D341Med (cell line): ENCODE measurements at regions not wholly inside any gene's neighbourhood (a gene's known extent, or its start where the extent isn't known, plus 50 kb on each side); places are given as distances from the start of the nearest gene placed in this dataset.
"Not testable (repeated sequence)": the region's sequence is repeated elsewhere in the genome, so short reads cannot be mapped to it uniquely, and the experiment has no call there.

Source experiments
- DNase-seq: peaks from one replicate; pipeline ENCODE4 v3.0.0; 2012; ENCODE audit warnings: low spot score

DNA sequence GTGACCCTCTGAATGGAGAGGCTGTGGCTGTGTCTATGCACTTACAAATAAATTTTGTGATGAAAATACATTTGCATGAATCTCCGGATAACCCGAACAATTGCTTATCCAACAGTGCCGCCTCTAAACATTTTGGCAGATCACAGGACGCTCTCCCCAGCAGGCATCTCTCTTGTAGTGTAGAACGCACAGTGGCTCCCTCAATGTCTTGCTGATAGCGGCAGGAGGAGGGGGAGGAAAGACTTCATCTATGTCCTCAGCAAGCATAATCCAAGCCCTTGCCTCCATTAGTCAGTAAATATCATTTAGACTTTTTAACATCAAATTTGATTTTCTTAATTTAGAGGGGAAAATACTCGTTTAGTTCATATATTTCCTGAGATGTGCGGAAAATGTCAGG, 318.1 kb upstream of the IGF1R start:
- no peak for DNase-seq

DNA sequence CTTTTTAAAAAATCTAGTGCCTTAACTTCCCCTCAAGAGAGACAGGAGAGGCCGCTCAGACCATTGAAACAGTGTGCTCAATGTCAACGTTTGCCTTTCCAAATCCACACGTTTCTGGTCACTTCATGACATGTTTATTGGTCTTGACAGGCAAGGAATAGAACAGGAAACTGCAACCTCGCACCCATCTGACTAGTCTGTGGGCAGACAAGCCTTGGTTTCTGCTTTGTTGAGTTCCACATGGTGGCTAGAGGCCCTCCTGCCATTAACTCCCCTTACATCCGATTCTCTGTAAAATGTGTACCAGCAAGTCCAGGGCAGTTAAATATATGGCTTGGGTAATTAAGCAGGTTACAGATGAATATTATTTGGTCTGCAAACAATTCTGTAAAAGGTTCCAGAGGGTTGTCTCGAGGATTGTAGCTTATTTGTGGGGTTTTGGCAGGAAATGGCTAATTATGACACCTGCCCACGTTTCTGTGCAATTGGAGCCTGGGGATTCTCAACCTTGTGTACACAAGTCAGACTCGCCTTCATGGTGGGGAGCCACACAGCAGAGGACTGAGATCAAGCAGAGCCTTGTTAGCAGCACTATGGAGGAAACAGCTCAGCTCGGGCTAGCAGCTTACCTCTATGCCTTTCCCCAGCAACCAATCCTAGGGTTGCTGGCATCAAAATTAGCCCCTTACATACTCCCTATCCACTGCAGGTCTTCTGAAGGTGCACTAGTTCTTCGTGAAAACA, 317.5 kb upstream of the IGF1R start:
- DNase-seq = no peak

DNA sequence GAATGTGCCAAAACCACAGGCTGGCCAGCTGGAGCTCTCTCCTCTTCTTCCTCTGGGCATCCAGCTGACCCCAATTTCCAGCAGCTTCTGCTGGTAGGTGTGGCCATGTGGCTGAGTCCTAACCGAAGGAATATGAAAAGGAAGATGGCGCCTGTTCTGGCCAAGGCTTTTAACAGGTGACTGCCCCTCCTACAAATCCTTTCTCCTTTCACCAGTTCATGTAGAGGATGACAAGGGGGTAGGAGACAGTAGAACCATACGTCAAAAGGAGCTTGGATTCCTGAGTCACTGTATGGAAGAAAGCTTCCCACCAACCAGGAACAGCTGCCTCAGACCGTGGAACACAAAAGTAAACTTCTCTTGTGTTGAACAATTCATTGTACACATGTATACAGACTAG, 316.7 kb upstream of the IGF1R start:
- DNase-seq = no peak

DNA sequence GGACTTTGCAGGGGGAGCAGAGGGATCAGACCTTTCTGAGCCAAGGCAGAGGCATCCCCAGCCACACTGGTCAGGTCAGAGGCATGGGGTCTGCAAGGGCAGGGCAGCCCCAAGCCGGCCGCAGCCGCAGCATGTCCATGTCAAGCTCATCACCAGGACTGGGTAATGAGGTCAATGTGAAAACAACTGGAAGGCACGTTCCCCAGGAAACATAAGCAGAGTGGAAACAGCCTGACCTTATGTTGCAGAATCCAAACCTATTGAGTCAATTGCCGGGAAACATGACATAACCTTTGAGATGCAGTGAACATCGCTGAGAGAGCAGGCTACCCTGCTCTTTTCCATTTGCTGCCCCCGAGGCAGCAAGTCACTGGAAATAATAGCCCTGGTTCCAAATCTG, 315.1 kb upstream of the IGF1R start:
- no peak for DNase-seq

- no peak for DNase-seq
These were observed 305.4 kb upstream of the IGF1R start for GRCh38 chr15:98342911-98343310.

DNA sequence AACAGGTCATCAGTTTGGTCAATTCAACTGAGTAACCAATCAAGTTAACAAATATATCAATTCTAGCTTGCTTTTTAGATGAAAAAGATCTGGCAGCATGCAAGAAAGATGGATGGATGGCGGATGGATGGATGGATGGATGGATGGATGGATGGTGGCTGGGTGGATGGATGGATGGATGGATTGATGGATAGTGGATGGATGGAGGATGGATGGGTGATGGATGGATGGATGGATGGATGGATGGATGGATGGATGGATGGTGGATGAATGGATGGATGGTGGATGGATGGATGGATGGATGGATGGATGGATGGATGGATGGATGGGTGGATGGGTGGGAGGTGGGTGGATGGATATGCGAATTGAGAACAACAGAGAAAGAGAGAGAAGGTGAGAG, 303.7 kb upstream of the IGF1R start:
- no peak for DNase-seq

DNA sequence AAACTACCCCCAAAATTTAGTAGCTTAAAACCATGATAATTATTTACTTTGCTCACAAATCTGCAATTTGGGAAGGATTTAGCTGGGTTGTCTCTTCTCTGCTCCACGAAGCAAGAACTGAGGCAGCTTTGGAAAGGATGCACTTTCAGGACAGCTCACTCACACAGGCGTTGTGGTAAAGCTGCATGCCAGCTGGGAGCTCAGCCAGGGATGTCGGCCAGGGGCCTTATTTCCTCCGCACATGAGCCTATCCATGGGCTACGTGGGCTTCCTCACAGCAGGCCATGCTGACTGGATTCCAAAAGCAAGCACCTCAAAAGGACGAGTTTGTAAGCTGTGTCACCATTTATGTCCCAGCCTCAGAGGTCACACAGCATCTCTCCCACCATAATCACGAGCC, 301.3 kb upstream of the IGF1R start:
- no peak for DNase-seq

DNA sequence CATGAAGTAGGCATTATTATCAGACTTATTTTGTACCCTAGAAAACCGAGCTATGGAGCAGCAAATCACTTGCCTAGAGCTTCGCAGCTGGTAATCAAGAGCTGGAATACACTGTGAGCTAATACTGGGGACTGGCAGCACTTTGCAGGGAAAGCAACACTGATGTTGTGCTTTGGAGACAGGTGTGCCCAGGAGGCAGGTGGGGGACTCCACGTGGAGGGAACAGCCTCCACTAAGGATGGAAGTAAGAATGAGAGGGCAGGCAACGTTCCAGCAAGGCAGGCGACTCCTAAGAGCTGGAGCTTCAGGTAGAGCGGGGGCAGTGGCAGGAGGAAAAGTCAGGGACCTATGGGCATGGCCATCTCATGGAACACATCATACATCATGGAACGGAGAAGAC, 300.5 kb upstream of the IGF1R start:
- no peak for DNase-seq

GRCh38 chr15:98350276-98350675, 298.1 kb upstream of the IGF1R start:
- no peak for DNase-seq

DNA sequence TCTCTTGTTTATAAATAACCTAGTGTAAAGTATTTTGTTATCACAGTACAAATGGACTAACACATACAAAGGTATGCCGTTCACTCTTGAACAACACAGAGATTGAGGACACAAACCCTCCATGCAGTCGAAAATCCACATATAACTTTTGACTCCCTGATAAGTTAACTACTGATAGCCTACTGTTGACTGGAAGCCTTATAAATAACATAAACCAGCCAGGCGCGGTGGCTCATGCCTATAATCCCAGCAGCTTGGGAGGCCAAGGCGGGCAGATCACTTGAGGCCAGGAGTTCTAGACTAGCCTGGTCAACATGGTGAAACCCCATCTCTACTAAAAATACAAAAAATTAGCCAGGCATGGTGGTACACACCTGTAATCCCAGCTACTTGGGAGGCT, 290.1 kb upstream of the IGF1R start:
- not testable (repeated sequence) for DNase-seq

- no peak for DNase-seq
These were observed 289.4 kb upstream of the IGF1R start for GRCh38 chr15:98358971-98359370.

- no peak for DNase-seq
These were observed 284.9 kb upstream of the IGF1R start for GRCh38 chr15:98363416-98363815.

DNA sequence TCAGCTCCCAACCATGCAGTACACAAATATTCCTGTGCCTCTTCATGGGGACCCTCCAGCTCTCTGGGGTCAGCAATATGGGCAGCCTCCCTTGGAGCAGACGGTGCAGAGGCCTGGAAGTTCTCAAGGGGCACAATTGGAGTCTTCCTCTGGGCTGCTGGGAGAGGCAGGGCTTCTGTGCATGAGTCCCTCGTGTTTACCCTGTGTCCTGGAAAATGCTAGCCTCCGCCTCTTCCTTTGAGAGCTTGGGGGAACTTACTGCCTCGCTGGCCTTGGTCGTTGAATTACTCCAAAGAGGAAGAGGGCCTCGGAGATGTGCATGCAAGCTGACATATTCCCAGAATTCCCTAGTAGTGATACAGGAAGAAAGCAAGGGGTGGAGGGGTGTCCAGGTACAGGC, 284.4 kb upstream of the IGF1R start:
- DNase-seq = no peak

GRCh38 chr15:98369081-98369716, 279.1 kb upstream of the IGF1R start:
- DNase-seq = no peak

DNA sequence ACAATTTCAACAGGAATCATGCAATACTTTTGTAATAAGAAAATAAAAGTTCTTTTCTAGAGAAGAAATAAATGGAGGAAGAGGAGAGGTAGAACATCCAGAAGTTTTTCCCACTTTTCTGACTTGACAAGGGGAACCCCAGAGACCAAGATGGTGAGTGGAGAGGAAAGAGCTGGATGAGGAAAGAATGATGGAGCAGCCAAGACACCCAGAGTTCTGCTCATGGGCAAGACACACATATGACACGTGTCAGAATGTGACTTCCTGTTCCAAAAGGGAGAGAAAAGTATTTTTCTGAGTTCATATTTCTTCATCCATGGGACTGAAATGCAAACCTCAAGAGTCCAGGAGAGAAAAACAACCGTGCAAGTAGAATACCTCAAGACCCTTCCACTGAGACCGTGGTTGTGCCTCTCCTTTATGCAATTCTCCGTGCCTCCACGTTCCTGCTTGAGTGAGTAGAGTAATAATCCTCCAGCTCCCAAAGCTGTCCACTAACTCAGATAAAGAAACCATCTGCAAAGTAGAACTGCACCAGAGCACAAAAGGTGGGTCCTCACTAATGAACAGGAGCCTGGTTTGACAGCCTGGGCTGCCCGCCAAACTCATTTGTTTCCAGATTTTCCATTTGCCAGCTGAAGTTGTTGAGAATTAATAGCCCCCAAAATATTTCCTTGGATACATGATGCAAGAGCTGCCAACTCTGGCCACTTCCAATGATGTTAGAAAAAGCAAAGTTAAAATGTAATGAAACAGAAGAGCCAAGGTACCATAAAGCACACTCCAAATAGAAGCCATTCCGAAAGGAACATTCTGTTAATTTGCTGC, 272.6 kb upstream of the IGF1R start:
- DNase-seq = no peak

GRCh38 chr15:98380721-98381120, 267.6 kb upstream of the IGF1R start:
- no peak for DNase-seq

- no peak for DNase-seq
These were observed 266.9 kb upstream of the IGF1R start for GRCh38 chr15:98381446-98381845.

GRCh38 chr15:98382139-98382538, 266.2 kb upstream of the IGF1R start:
- DNase-seq = no peak

- DNase-seq = no peak
These were observed 264.8 kb upstream of the IGF1R start for GRCh38 chr15:98383571-98383970.

GRCh38 chr15:98384328-98385029, 263.9 kb upstream of the IGF1R start:
- no peak for DNase-seq

- DNase-seq = no peak
These were observed 262.5 kb upstream of the IGF1R start for GRCh38 chr15:98385752-98386381.

GRCh38 chr15:98386561-98386960, 261.8 kb upstream of the IGF1R start:
- DNase-seq = no peak
